NCI-H2081 treated with DMSO at 0.1 percent for 48 hours (cell line): ENCODE measurements at regions not wholly inside any gene's neighbourhood (a gene's known extent, or its start where the extent isn't known, plus 50 kb on each side); places are given as distances from the start of the nearest gene placed in this dataset.

Experiments
- DNase-seq: peaks from one replicate; lab custom pipeline; 2025; lab: John Stamatoyannopoulos, UW

DNA sequence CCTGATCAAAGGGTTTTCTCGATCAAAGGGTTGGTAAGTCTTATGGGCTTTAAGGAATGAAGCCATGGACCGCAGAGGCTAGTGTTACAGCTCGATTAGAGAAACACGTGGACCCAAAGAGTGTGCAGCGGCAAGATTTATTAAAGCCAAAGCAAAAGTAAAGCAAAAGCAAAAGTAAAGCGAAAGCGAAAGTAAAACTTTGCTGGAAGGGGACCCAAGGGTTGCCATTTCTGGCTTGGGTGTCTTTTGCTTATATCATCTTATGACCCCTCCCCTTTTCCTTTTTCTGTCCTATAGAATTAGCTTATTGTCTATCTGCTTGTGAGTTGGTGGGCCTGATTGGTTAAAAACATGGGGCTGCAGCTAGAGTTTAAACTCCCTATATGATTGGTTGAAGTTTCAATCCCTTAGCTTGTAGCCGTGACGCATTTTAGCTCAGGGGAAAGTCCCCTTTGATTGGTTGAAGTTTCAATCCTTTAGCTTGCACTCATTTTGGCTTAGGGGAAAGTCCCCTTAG lies 957.0 kb downstream of the AMY1C start:
- no peak for DNase-seq

DNA sequence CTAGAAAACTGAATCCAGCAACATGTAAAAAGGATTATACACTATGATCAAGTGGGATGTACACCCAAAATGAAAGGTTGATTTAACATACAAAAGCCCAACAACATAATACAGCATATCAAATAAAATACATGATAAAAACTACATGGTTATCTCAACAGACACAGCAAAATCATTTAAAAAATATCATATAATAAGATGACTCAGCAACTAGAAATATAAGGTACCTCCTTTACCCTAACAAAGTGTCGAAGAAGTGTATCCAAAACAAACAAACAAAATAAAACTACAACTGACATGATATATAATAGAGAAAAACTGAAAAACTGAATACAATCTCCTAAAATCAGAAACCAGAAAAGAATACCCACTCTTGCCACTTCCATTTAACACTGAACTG lies 969.1 kb downstream of the AMY1C start:
- DNase-seq = no peak

DNA sequence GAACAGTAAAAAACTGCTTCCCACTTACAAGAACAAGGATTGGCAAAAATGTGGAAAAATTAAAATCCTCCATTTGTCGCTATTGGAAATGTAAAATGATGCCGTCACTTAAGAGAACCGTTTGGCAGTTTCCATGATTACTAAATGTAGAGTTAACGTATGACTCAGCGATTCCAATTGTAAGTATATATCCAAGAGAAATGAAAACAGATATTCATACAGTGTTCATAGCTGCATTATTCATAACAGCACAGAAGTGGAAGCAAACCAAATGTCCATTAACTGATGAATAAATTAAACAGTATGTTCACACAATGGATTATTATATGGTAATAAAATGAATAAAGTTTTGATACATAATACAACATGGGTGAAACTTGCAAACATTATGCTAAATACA lies 971.0 kb downstream of the AMY1C start:
- no peak for DNase-seq

DNA sequence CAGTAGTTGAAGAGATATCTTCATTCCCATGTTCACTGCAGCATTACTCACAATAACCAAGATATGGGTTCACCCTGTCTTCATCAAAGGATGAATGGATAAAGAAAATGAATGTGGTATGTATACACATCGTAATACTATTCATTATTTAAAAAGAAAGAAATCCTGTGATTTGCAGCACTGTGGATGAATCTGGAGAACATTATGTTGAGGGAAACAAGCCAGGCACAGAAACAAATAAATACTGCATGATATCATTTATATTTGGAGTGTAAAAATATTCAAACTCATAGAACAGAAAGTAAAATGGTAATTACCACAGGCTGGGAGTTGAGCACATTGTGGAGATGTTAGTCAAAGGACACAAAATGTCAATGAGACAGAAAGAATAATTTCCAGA lies 977.2 kb downstream of the AMY1C start:
- no peak for DNase-seq

DNA sequence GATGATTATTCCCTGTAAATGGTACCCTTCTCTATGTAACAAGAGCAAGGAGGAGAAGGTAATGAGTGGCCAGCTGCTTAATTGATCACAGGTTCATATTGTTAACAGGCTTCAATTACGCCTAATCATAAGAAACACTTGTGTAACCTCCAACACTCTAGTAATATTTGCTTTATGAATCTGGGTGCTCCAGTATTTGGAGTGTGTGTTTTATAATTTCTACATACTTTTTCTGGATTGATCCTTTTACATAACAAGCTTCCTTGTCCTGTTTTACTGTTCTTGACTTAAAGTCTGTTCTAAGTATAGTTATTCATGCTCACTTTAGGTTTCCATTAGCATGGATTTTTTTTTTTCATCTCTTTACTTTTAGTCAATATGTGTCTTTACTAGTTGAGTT lies 984.2 kb downstream of the AMY1C start:
- DNase-seq = no peak

DNA sequence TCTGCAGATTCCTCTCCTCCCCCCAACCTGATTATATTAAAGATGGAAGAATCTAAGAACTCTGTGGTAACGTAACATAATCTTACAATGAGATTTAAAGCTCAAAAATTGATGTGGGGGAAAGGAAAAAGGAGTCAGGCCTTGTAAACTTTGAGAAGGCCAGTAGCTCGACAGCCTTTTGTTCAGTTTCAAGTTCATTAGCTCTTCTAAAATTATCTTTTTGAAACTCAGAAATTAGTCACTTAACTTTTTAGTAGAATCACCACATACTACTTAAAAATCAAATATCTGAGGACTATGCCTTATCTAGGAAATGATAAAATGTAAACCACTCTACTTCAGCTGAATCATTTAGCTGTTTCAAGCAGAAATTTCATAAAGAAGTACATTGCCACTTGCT lies 996.2 kb downstream of the AMY1C start:
- no peak for DNase-seq

DNA sequence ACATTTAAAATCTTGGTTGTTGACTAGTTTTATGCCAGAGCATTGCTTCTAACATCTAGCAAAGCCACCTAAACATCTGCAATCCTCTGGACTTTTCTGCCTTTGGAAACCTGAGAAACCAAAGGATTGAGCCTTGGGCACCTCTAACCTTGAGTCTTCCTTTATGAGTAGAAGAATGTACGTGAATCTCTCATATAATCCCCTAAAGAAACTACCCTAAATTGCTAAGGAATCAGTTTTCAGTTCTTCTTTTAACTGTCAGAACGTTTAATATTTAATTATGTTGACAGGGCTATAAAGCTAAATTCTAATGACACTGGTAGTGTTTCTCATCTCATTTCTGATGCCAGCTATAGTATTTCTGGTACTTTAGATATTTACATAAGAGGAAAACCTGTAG lies 997.3 kb downstream of the AMY1C start:
- DNase-seq = no peak

DNA sequence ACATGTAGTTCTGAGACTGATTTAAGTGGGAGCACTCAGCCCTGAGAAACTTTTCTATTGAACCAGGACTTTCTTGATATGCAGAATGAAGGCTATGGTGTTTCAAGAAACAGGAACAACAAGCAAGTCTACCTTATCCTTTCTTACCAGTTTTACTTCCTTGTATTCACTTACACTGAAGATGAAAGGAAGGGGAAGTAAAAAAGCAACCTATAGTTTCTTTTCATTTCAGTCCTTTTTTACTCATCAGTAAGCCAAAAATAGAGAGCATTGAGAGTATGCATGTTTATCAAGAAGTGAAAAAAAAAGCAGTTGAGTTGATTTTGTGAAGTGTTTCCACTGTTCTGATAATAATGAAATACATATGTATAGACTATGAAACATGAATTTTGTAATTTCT lies 1010.3 kb downstream of the AMY1C start:
- DNase-seq = no peak

DNA sequence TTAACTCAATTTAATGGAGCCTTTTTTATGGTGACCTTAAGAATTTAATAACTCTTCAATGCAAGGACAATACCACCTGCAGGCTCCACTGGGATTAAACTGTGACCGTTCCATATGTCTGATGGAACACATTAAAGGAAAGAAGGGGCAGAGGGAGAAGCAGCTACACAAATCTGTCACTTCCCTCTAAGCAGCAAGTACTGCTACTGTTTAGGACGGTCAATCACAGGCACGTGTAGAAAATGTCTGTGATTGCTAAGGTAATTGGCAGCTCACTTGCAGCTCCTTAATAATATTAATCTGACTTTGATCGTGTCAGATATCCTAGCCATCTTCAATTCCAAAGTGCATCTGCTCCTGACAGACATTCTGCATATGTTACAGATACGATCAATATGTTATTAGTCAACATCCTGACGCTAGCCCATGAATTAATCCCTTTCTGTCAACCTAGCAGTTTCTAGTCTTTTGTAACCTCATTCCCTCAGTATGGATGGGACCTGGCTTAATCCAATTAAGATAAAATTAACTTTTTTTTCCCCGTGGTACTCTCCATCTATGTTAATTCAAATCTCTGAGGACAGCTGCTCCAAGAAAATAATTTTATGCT lies 1012.4 kb downstream of the AMY1C start:
- no peak for DNase-seq

DNA sequence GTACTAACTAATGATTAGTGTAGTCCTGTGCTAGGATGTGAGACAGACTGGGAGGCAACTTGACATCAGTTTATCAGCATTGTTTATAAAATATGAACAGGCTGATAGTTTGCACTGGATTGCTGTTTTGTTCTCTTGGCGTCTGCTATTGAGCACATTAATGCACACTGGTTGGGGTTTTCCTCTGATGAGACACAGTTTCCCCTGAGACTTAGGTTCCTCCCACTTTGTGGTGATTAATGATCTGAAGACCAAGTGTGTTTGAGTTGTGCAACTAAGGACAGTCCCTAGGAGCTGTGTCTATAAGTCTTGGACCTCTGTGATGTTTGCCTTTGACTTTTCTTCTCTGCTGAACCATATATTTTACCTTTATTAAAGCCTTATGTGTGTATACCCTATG lies 1015.4 kb downstream of the AMY1C start:
- no peak for DNase-seq

DNA sequence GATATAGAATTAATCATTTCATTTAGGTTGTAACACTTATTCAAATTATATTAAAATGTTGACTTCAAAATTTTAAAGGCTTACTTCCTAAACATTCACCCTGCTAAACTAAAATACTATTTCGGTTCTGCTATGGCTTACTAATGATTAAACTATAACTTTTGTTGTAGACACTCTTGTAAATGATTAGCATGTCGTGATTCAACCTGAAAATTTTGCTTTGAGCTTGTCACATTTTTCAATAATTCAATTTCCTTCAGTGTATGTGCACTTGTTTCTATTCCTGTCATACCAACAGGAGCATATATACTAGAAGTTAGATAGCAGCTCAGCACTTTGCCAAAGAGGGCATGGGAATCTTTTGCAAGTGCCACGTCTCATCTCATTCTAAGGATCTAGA lies 1018.8 kb downstream of the AMY1C start:
- no peak for DNase-seq

DNA sequence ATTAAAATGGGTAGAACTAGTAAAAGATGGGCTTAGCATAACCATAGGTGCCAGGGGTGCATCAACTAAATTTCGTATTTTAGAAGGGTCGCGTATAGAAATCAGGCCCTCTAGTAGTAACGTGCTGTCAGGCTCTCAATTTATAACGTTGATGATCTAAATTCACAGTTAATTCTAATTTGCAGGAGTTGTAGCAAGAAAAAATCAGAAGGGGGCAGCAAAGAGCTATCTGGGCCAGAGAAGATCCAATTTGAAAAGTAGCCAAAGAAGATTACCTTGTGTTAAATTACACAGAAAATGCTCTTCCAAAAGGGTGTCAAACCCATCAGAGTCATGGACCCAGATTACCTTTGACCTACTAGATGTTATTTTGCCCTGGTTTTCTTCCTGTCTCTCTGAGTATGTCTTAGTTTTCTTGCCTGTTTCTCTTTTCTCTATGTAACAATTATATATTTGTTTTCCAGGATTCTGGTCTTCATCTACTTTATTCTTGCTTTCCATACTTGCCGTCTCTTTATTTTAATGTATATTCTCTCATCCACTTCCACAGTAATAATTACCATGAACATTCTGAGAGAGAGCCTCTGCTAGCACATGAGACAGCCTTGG lies 1030.9 kb downstream of the AMY1C start:
- DNase-seq = peak; percentile 25

DNA sequence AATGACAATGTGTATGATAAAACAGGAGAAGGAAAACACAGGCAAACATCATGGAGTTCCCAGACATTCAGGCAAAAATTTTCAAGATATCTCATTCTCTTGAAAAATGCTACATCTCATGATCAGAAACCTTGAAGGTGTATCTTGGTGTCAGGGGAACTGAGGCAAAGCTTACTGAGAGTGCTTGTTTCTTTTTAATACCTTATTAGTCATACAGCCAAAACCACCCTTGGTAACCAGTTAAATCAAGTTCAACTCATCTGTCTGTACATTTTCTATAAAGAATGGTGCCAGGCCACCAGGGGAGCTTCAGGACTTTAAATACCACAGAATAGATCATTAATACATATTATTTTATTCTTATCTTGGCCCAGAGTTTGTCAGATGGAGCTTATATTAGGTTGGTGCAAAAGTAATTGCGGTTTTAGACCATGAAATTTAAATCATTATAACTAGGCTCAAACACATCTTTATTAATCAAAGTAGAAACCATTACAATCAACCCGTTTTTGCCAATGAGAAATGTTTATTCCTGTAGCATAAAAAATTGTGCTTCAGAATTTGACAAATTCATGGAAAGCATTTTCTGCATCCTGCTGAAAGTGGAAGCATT lies 1036.0 kb downstream of the AMY1C start:
- DNase-seq = no peak

DNA sequence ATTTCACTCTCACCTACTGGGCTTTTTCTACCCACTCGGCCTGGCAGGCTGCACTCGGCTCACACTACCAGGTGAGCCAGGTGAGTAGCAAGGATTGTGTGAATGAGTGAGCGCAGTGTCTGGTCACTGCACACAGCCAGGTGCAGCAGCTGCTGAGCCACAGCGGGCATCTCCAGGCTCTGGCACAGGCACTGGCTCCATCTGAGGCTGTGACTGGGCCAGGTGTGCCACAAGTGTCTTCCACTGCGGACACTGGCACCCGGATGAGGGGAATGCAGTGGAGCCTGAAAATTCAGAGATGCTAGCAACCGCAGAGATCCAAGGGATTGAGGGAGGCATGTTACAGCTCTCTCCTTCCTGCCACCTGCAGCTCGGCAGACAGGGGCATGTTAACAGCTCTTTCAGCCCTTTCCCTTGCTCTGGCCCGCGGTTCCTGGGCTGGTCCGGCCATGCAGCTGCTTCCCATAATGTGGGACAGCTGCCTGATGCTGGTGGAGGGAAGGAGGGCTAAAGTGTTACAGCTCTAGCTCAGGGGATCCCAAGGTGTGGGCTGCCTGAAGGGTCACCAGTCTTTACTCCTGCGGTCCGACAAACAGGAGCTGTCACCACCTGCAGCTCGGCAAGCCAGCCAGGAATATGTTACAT lies 1038.3 kb downstream of the AMY1C start:
- no peak for DNase-seq

DNA sequence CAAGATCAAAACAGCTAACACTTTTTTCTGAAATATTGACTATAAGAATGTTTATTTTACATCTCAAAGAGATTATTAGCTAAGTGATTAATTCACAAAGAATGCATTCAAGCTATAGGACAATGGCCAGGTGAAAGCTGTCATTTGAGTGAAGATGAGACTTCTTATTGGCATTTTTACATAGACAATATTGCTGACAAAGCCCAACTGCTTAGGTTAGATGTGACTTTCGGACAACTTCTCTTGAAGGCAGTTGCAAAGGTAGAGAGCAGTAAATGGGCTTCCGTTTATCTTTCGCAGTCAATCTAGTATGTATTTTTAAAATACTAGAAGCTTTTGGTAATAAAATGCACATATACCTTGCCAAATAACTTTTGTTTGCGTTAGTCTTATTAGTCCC lies 1041.3 kb downstream of the AMY1C start:
- DNase-seq = no peak

DNA sequence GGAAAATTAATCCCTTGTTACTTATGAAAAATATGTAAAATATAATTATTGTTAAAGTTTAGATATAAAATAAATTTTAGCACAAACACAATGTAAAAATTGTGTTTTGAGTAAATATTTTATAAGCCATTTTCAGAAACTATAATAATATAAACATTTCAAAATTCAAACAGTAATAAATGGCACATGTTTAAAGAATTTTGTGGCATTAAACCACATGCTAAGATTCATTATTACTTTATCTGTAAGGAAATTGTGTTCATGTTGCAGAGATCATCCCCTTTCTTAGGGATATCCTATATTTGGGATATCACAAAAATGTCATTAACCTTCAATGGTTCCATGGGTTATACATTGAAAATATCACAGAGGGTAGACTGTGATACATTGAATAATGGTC lies 1044.3 kb downstream of the AMY1C start:
- DNase-seq = no peak

DNA sequence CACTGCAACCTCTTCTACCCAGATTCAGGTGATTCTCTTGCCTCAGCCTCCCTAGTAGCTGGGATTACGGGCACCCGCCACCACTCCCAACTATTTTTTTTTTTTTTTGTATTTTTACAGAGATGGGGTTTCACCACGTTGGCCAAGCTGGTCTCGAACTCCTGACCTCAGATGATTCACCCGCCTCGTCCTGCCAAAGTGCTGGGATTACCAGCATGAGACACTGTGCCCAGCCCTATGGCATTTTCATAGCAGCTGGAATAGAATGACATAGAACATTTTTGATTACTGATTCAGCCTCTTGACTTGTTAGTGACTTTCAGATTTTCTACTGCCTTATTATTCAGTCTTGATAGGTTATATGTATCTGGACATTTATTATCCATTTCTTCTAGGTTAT lies 1046.2 kb downstream of the AMY1C start:
- no peak for DNase-seq

DNA sequence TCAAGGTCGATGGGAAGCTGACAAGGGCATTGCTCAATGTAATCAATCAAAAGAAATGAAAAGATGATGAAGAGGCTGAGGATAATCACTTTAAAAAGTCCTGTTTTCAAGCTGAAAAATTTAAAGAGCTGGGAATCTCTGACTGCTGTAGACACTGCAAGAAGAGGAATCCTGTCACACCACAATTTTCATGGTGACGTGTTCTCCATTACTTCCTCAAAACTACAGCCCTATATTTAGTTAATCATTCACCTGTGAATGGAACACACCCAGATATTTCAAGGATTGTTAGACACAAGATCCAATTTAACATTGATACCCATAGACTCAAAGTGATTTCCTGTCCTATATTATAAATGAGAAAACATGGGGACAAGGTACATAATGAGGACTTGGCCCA lies 1048.3 kb downstream of the AMY1C start:
- DNase-seq = peak; percentile 12

DNA sequence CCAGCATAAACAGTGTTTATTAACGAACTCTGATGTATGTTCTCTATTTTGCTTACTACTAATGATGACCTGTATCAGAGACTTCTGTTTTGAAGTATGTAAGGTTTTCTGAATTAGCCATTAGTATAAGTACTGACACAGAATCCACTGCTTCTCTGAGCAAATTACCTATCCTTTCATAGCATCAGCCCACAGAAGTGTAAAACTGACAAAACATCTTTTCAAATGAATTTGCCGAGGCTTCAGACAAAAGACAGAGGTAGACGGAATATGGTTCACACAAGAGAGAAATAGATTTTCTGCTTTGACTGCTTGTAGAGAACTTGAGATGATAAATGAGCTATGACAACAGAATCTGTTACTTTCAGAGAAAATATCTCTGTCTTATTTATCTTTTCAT lies 1051.6 kb downstream of the AMY1C start:
- no peak for DNase-seq

DNA sequence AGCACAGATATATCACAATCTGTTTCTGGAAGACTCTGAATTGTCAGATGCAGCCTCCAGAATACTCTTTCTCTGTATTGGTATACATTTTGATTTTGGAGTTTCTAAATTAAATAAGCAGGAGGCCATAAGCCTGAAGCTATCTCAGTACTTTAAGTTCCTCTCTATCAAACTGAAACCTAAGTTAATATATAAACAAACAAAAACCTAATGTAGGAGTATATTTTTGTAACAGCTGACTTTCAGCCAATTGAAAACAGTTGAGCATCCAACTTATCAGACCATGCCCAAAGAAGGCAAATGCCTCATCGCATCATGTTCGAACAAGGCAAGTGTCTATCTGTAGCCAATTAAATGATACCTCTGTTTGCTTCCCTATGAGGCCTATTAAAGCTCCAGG lies 1054.4 kb downstream of the AMY1C start:
- no peak for DNase-seq

DNA sequence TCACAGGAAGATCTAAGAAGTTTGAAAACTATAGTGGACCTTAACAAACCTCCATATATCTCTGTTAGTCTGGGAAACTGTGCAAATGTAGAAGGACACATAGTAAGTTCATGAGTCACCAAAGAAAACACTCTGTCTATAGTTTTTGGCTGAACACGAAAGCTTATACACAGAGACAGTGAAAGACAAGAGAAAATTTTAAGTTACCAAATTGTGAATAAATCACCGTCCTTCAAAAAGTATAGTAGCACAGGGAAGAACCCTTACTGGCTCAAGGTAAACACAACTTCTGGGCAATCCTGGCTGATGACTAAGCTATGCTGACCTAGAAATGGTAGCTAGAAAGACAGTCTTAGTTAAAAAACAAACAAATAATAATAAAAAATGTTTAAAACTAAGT lies 1057.9 kb downstream of the AMY1C start:
- no peak for DNase-seq

DNA sequence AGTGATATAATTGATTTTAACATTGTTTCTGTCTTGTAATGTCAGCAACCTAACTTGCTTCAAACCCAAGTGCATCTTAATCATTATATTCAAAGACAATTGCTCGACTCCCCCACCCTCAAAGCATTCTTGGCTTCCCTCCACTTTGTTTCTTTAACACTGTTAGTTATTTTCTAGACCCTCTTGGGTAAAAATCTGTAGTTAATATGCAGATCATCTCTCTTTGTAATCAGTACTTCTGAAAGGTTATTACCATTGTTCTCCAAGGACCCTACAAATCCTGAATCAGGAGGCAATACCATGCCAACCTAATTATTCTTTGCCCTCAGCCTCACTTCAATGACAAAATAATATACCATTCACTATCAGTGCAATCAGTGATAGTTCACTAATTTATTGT lies 1075.7 kb downstream of the AMY1C start:
- no peak for DNase-seq

DNA sequence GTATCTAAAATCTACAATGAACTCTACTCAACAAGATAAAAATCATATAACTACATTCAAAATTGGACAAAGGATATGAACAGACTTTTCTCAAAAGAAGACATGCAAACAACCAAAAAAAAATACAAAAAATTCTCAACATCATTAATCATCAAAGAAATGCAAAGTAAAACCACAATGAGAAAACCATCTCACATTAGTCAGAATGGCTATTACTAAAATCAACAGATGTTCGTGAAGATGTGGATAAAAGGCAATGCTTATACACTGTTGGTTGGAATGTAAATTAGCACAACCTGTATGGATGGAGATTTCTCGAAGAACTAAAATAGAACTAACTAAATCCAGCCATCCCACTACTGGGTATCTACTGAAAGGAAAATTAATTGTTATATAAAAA lies 1080.8 kb downstream of the AMY1C start:
- DNase-seq = no peak
